ENCODE measurements at regions not wholly inside any gene's neighbourhood (a gene's known extent, or its start where the extent isn't known, plus 50 kb on each side); places are given as distances from the start of the nearest gene placed in this dataset.

DNA sequence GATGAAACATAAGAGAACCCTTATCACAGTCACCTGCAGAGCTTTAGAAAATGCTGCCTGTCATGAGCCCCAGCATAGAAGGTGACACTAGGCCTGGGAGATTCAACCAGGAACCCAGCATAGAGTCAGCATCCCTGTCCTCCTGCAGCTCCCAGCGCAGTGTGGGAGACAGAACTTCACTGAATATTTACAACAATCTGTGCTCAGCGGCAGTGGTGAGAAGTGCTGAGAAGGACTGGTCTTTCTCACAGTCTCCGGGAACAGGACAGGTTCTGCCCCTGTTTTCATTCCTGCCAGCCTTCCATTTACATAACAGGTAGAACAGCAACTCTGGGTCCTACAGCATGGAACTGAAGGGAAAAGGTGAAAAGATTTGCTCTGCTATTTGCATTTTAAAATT lies 83.5 kb upstream of the GADD45A start:
- no peak for DNase-seq (ENCODE audit: low spot score in 2 of 2)
- Histone ChIP-seq H3K9me3 (no peaks in the 10 kb centered on the region), H3K4me3 (no peak overlapping the region), H3K36me3 (no peaks in the 10 kb centered on the region), H3K27ac (no peak overlapping the region), H3K4me1 (no peaks in the 10 kb centered on the region), H3K27me3 (no peaks in the 10 kb centered on the region)
- 91% methylated on average over 3 of the region's 3 CpGs for WGBS
- TF ChIP-seq POLR2A (IDR thresholded peaks at IDR 0.05) = no peak
- TF ChIP-seq POLR2AphosphoS5 (IDR thresholded peaks at IDR 0.05) = no peak
- TF ChIP-seq, protein P1, sequence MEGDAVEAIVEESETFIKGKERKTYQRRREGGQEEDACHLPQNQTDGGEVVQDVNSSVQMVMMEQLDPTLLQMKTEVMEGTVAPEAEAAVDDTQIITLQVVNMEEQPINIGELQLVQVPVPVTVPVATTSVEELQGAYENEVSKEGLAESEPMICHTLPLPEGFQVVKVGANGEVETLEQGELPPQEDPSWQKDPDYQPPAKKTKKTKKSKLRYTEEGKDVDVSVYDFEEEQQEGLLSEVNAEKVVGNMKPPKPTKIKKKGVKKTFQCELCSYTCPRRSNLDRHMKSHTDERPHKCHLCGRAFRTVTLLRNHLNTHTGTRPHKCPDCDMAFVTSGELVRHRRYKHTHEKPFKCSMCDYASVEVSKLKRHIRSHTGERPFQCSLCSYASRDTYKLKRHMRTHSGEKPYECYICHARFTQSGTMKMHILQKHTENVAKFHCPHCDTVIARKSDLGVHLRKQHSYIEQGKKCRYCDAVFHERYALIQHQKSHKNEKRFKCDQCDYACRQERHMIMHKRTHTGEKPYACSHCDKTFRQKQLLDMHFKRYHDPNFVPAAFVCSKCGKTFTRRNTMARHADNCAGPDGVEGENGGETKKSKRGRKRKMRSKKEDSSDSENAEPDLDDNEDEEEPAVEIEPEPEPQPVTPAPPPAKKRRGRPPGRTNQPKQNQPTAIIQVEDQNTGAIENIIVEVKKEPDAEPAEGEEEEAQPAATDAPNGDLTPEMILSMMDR (IDR thresholded peaks at IDR 0.05) = no peak
- TF ChIP-seq EP300 (IDR thresholded peaks at IDR 0.05) = no peak

DNA sequence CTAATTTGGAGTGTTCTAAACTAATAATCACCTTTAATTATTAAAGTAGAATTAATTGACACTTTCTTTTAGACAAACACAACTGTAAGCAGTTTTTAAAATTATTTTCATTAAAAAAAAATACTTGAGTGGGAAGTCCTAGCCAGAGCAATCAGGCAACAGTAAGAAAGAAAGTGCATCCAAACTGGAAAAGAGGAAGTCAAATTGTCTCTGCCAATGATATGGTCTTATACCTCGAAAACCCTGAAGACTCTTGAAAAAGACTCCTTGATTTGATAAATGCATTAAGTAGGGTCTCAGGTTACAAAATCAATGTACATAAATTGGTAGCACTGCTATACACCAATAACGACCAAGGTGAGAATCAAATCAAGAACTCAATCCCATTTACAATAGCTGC lies 83.0 kb upstream of the GADD45A start:
- H3K9me3 ChIP-seq = no peaks in the 10 kb centered on the region
- DNase-seq (ENCODE audit: low spot score in 2 of 2) = no peak
- no peaks in the 10 kb centered on the region for H3K4me1 ChIP-seq
- H3K36me3 ChIP-seq = no peaks in the 10 kb centered on the region
- no peaks in the 10 kb centered on the region for H3K27me3 ChIP-seq
- no peak overlapping the region for H3K4me3 ChIP-seq
- WGBS = 78% methylated on average over 2 of the region's 2 CpGs
- H3K27ac ChIP-seq = no peak overlapping the region
- TF ChIP-seq EP300 (IDR thresholded peaks at IDR 0.05) (no peak), POLR2A (IDR thresholded peaks at IDR 0.05) (no peak), POLR2AphosphoS5 (IDR thresholded peaks at IDR 0.05) (no peak)
- TF ChIP-seq, protein P1 (IDR thresholded peaks at IDR 0.05) = no peak

DNA sequence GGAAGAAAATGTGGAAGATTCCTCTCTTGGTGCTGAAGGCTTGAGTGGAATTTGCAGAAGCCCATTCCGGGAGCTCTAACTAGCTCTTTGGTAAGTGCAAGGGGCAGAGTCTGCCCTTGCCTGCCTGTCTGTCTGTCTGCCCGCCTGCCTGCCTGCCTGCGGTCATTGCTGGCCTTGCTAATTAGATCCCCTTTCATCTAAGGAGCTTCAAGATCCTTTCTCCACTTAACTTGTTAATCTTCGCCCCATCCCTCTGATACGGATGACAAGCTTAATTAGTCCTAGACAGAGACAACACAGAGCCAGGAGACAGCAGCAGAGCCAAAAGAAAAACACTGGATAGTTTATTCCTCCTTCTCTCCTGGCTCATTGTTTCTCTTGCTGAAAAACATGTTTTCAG lies 80.2 kb upstream of the GADD45A start:
- no peak for TF ChIP-seq POLR2AphosphoS5 (IDR thresholded peaks at IDR 0.05)
- TF ChIP-seq, protein P1 (IDR thresholded peaks at IDR 0.05) = no peak
- TF ChIP-seq EP300 (IDR thresholded peaks at IDR 0.05) = no peak
- TF ChIP-seq POLR2A (IDR thresholded peaks at IDR 0.05) = no peak
- 73% methylated on average over 5 of the region's 5 CpGs for WGBS
- H3K9me3 ChIP-seq = no peaks in the 10 kb centered on the region
- H3K27me3 ChIP-seq = no peaks in the 10 kb centered on the region
- H3K4me3 ChIP-seq = no peak overlapping the region
- no peaks in the 10 kb centered on the region for H3K4me1 ChIP-seq
- H3K36me3 ChIP-seq = no peaks in the 10 kb centered on the region
- DNase-seq (ENCODE audit: low spot score in 2 of 2) = no peak
- no peak overlapping the region for H3K27ac ChIP-seq

DNA sequence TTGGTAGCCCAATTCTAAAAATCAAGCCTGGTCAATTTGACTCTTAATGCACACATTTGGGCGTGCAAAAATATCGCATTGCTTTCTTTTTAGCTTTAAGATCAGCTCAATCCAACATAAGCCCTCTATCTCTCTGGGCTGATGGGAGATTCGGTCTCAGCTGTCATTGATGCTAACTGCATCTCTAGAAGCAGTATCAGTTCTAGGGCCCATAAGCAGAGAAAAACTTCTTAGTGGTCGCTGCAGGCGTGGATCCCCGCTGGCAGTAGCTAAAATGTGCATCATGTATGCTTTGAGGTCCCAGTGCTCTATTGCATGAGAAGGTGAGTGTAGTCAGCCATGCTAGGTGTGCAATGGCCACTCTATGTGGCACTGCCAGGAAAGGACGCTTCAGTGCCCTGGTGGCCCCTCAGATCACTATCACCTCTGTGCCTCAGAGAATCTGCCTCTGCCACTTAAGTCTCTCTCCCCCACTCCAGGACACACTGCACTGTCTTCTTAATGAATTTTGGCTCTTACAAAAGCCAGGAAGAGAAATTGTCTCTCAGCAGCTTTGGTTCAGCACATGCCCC lies 79.7 kb upstream of the GADD45A start:
- Histone ChIP-seq H3K27me3 (no peaks in the 10 kb centered on the region), H3K9me3 (no peaks in the 10 kb centered on the region), H3K4me3 (no peak overlapping the region), H3K4me1 (no peaks in the 10 kb centered on the region), H3K36me3 (no peaks in the 10 kb centered on the region), H3K27ac (no peak overlapping the region)
- TF ChIP-seq EP300 (IDR thresholded peaks at IDR 0.05) (no peak), POLR2AphosphoS5 (IDR thresholded peaks at IDR 0.05) (no peak), POLR2A (IDR thresholded peaks at IDR 0.05) (no peak)
- TF ChIP-seq, protein P1 (IDR thresholded peaks at IDR 0.05) = no peak
- no peak for DNase-seq (ENCODE audit: low spot score in 2 of 2)
- 93% methylated on average over 7 of the region's 7 CpGs for WGBS

DNA sequence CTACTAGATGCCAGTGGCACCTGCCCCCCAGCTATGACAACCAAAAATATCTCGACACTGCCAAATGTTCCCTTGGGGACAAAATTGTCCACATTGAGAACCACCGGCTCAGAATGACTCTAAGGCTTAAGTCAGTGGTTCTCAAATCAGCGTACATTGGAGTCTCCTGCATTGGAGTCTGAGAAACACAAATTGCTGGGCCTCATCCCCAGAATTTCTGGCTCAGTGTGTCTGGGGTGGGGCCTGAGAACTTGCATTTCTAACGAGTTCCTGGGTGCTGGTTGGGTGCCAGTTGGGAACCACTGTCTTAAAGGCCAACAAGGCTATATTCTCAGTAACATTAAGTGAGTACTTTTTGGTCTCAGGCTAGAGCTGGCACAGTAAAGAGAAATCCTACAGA lies 77.7 kb upstream of the GADD45A start:
- H3K36me3 ChIP-seq = no peaks in the 10 kb centered on the region
- no peaks in the 10 kb centered on the region for H3K4me1 ChIP-seq
- H3K27me3 ChIP-seq = no peaks in the 10 kb centered on the region
- H3K27ac ChIP-seq = no peak overlapping the region
- TF ChIP-seq POLR2AphosphoS5 (IDR thresholded peaks at IDR 0.05) (no peak), EP300 (IDR thresholded peaks at IDR 0.05) (no peak), POLR2A (IDR thresholded peaks at IDR 0.05) (no peak)
- TF ChIP-seq, protein P1 (IDR thresholded peaks at IDR 0.05) = no peak
- H3K9me3 ChIP-seq = no peaks in the 10 kb centered on the region
- no peak for DNase-seq (ENCODE audit: low spot score in 2 of 2)
- 80% methylated on average over 4 of the region's 4 CpGs for WGBS
- H3K4me3 ChIP-seq = no peak overlapping the region
